HEK293 (cell line): ENCODE measurements at regions not wholly inside any gene's neighbourhood (a gene's known extent, or its start where the extent isn't known, plus 50 kb on each side); places are given as distances from the start of the nearest gene placed in this dataset.

Experiments
- CTCF ChIA-PET: fragments of 350-600 bp; formaldehyde crosslinking; extraction: SDS; loops from one replicate; lab custom pipeline; 2021; ENCODE audit warnings: antibody characterized with exemption; lab: Yijun Ruan, JAX
- POLR2A ChIA-PET: fragments of 300-600 bp; formaldehyde crosslinking; extraction: SDS; loops from one replicate; lab custom pipeline; 2020; ENCODE audit warnings: antibody characterized with exemption, inconsistent platforms; lab: Yijun Ruan, JAX
- H3K27ac ChIP-seq: fragments of 200-500 bp; sonication (Bioruptor generic); 2 replicates; pipeline ENCODE4 v1.5.1; 2014; ENCODE audit warnings: low read depth, low read length, control low read depth, inconsistent platforms; ENCODE audit errors: extremely low read depth
- H3K36me3 ChIP-seq, 2 experiments: fragments of 200-500 bp in 1 of 2; sonication (Bioruptor generic) in 1 of 2; 1 replicate in 1 of 2; 2 replicates in 1 of 2; pipeline ENCODE4 v1.5.1; 2014 to 2017; ENCODE audit warnings: inconsistent platforms in 2 of 2, low read length in 2 of 2; ENCODE audit not compliant: control insufficient read depth in 2 of 2, insufficient read depth in 1 of 2
- H3K4me1 ChIP-seq: fragments of 200-500 bp; sonication (Bioruptor generic); 2 replicates; pipeline ENCODE4 v1.5.1; 2014; ENCODE audit warnings: mild to moderate bottlenecking, low read length, inconsistent platforms; ENCODE audit not compliant: control insufficient read depth, insufficient read depth
- H3K4me3 ChIP-seq: 2 replicates; pipeline ENCODE4 v1.5.1; 2011; ENCODE audit warnings: low read depth, mild to moderate bottlenecking, control low read depth, low read length, moderate library complexity
- H3K9me3 ChIP-seq: fragments of 200-500 bp; sonication (Bioruptor generic); 2 replicates; pipeline ENCODE4 v1.5.1; 2014; ENCODE audit warnings: low read depth, low read length, inconsistent platforms; ENCODE audit not compliant: control insufficient read depth, insufficient read depth
- CTCF ChIP-seq: fragments of 450-650 bp; formaldehyde crosslinking; IDR thresholded peaks from 2 replicates; pipeline ENCODE4 v1.5.1; 2016; ENCODE audit warnings: missing biosample characterization, missing genetic modification characterization
- KLF8 ChIP-seq: fragments of 450-650 bp; formaldehyde crosslinking; IDR thresholded peaks from 2 replicates; pipeline ENCODE4 v1.5.1; 2016; ENCODE audit warnings: missing biosample characterization, missing genetic modification characterization
- PRDM6 ChIP-seq: fragments of 450-650 bp; formaldehyde crosslinking; IDR thresholded peaks from 2 replicates; pipeline ENCODE4 v1.5.1; 2017; ENCODE audit warnings: missing biosample characterization, missing genetic modification characterization
- SCRT2 ChIP-seq: fragments of 450-650 bp; formaldehyde crosslinking; IDR thresholded peaks from 2 replicates; pipeline ENCODE4 v1.5.1; 2016; ENCODE audit warnings: missing biosample characterization, missing genetic modification characterization
- TCF7L2 ChIP-seq: IDR thresholded peaks from 2 replicates; pipeline ENCODE4 v1.6.1; 2011; ENCODE audit warnings: low read depth, mild to moderate bottlenecking, inconsistent platforms, low read length, moderate library complexity, borderline replicate concordance
- TRIM28 ChIP-seq: IDR thresholded peaks from 2 replicates; pipeline ENCODE4 v1.6.1; 2011; ENCODE audit warnings: low read length, control low read depth, borderline replicate concordance
- ZBTB21 ChIP-seq: fragments of 450-650 bp; formaldehyde crosslinking; IDR thresholded peaks from 2 replicates; pipeline ENCODE4 v1.5.1; 2017; ENCODE audit warnings: missing biosample characterization, missing genetic modification characterization
- ZNF148 ChIP-seq: fragments of 450-650 bp; formaldehyde crosslinking; IDR thresholded peaks from 2 replicates; pipeline ENCODE4 v1.5.0; 2017; ENCODE audit warnings: missing biosample characterization, missing genetic modification characterization, borderline replicate concordance
- ZNF155 ChIP-seq: fragments of 450-650 bp; formaldehyde crosslinking; IDR thresholded peaks from 2 replicates; pipeline ENCODE4 v1.5.1; 2016; ENCODE audit warnings: missing biosample characterization, missing genetic modification characterization
- ZNF280C ChIP-seq: fragments of 450-650 bp; formaldehyde crosslinking; IDR thresholded peaks from 2 replicates; pipeline ENCODE4 v1.5.1; 2016; ENCODE audit warnings: missing biosample characterization, missing genetic modification characterization
- ZNF501 ChIP-seq: fragments of 450-650 bp; formaldehyde crosslinking; IDR thresholded peaks from 2 replicates; pipeline ENCODE4 v1.5.1; 2016; ENCODE audit warnings: missing biosample characterization, missing genetic modification characterization
- ZNF530 ChIP-seq: fragments of 450-650 bp; formaldehyde crosslinking; IDR thresholded peaks from 2 replicates; pipeline ENCODE4 v1.5.1; 2016; ENCODE audit warnings: low read depth, missing biosample characterization, missing genetic modification characterization
- ZNF701 ChIP-seq: fragments of 450-650 bp; formaldehyde crosslinking; IDR thresholded peaks from 2 replicates; pipeline ENCODE4 v1.5.1; 2016; ENCODE audit warnings: missing biosample characterization, missing genetic modification characterization

- no peaks in the 10 kb centered on the region for H3K9me3 ChIP-seq
- CTCF ChIA-PET, result no interaction called here
- no peaks in the 10 kb centered on the region for H3K36me3 ChIP-seq
- H3K4me3 ChIP-seq, result no peak overlapping the region
- no peak for TF ChIP-seq TRIM28
- no peak for TF ChIP-seq ZNF701
- TF ChIP-seq TCF7L2, result no peak
- TF ChIP-seq PRDM6 (tag by site-specific recombination), result no peak
- no peak for TF ChIP-seq ZNF155 (tag by site-specific recombination)
- no peak for TF ChIP-seq ZNF530 (tag by site-specific recombination)
- no peak for TF ChIP-seq KLF8
- no peak for TF ChIP-seq ZNF148
- no peak for TF ChIP-seq ZBTB21 (tag by site-specific recombination)
- no peak for TF ChIP-seq ZNF501 (tag by site-specific recombination)
- TF ChIP-seq SCRT2 (tag by site-specific recombination), result no peak
- TF ChIP-seq ZNF280C (tag by site-specific recombination), result no peak
- POLR2A ChIA-PET, result no interaction called here
- H3K27ac ChIP-seq, result no peak overlapping the region
- H3K4me1 ChIP-seq, result no peaks in the 10 kb centered on the region
Measured at GRCh38 chr11:15468466-15468865, 353.7 kb downstream of the INSC start.

GRCh38 chr11:15471048-15471894, 356.5 kb downstream of the INSC start:
- ChIA-PET CTCF (no interaction called here), POLR2A (no interaction called here)
- Histone ChIP-seq H3K4me3 (no peak overlapping the region), H3K9me3 (no peaks in the 10 kb centered on the region), H3K36me3 (no peaks in the 10 kb centered on the region), H3K4me1 (no peaks in the 10 kb centered on the region), H3K27ac (no peak overlapping the region)
- TF ChIP-seq CTCF (tag by site-specific recombination), result no peak
